ENCODE measurements at regions not wholly inside any gene's neighbourhood (a gene's known extent, or its start where the extent isn't known, plus 50 kb on each side); places are given as distances from the start of the nearest gene placed in this dataset.
"Not testable (repeated sequence)": the region's sequence is repeated elsewhere in the genome, so short reads cannot be mapped to it uniquely, and the experiment has no call there.

GRCh38 chr5:57987552-57987951 is 472.3 kb downstream of the PLK2 start:
- intact Hi-C loops (cut with DNase I), result no loop called here
- TF ChIP-seq POLR2A (IDR thresholded peaks at IDR 0.05), result no peak
- TF ChIP-seq, protein P1, sequence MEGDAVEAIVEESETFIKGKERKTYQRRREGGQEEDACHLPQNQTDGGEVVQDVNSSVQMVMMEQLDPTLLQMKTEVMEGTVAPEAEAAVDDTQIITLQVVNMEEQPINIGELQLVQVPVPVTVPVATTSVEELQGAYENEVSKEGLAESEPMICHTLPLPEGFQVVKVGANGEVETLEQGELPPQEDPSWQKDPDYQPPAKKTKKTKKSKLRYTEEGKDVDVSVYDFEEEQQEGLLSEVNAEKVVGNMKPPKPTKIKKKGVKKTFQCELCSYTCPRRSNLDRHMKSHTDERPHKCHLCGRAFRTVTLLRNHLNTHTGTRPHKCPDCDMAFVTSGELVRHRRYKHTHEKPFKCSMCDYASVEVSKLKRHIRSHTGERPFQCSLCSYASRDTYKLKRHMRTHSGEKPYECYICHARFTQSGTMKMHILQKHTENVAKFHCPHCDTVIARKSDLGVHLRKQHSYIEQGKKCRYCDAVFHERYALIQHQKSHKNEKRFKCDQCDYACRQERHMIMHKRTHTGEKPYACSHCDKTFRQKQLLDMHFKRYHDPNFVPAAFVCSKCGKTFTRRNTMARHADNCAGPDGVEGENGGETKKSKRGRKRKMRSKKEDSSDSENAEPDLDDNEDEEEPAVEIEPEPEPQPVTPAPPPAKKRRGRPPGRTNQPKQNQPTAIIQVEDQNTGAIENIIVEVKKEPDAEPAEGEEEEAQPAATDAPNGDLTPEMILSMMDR (IDR thresholded peaks at IDR 0.05), result no peak
- H3K4me1 ChIP-seq, result no peaks in the 10 kb centered on the region
- no peak for DNase-seq
- H3K9me3 ChIP-seq, result no peaks in the 10 kb centered on the region
- H3K27ac ChIP-seq, result no peak overlapping the region
- H3K36me3 ChIP-seq (replicated peaks in 1 of 2; ENCODE audit: insufficient read depth in 1 of 2, low read depth in 2 of 2), result no peaks in the 10 kb centered on the region
- no peaks in the 10 kb centered on the region for H3K27me3 ChIP-seq
- WGBS, 2 donors, result 40 to 46% methylated on average over 1 of the region's 1 CpG
- ATAC-seq, result no peak
- H3K4me3 ChIP-seq, result no peak overlapping the region

GRCh38 chr5:57986761-57987341 is 473.0 kb downstream of the PLK2 start:
- peak in 2 of 4 donors; percentile 3 to 12 for DNase-seq
- ATAC-seq, result no peak
- intact Hi-C loops (cut with DNase I), result no loop called here

DNA sequence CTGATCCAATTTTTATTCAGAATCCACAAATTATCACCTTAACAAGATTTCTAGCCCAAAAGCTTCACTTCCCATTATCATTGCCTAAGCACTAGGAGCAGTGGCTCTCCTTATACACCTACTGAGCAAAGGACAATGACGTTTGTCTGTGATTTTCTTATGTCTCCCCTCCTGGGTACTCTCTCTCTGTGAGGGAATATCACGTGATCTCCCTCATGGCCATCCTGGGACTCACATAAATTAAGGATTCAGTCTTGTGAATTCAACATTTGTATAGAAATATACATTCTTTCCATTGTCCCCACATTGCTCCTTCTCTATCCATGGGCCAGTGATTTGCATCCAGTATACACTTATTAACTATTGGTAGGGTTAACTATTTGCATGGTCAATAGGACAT is 476.5 kb downstream of the PLK2 start:
- H3K36me3 ChIP-seq (replicated peaks in 1 of 2; ENCODE audit: insufficient read depth in 1 of 2, low read depth in 2 of 2), result no peaks in the 10 kb centered on the region
- 30 to 39% methylated on average over 2 of the region's 2 CpGs for WGBS, 2 donors
- H3K4me1 ChIP-seq, result no peaks in the 10 kb centered on the region
- intact Hi-C loops (cut with DNase I), result no loop called here
- TF ChIP-seq, protein P1 (IDR thresholded peaks at IDR 0.05), result no peak
- TF ChIP-seq POLR2A (IDR thresholded peaks at IDR 0.05), result no peak
- H3K9me3 ChIP-seq, result no peaks in the 10 kb centered on the region
- no peaks in the 10 kb centered on the region for H3K27me3 ChIP-seq
- H3K4me3 ChIP-seq, result no peak overlapping the region
- DNase-seq (no peak), ATAC-seq (no peak)
- no peak overlapping the region for H3K27ac ChIP-seq

More at GRCh38 chr5:57986761-57987341, 473.0 kb downstream of the PLK2 start:
- Histone ChIP-seq H3K27me3 (no peaks in the 10 kb centered on the region), H3K9me3 (no peaks in the 10 kb centered on the region), H3K27ac (no peak overlapping the region), H3K36me3 (replicated peaks in 1 of 2; ENCODE audit: insufficient read depth in 1 of 2, low read depth in 2 of 2) (no peaks in the 10 kb centered on the region), H3K4me3 (no peak overlapping the region), H3K4me1 (no peaks in the 10 kb centered on the region)
- TF ChIP-seq, protein P1 (IDR thresholded peaks at IDR 0.05), result no peak
- TF ChIP-seq POLR2A (IDR thresholded peaks at IDR 0.05), result no peak

- Histone ChIP-seq H3K9me3 (no peaks in the 10 kb centered on the region), H3K27me3 (no peaks in the 10 kb centered on the region), H3K4me1 (no peaks in the 10 kb centered on the region), H3K36me3 (replicated peaks in 1 of 2; ENCODE audit: insufficient read depth in 1 of 2, low read depth in 2 of 2) (no peaks in the 10 kb centered on the region), H3K4me3 (no peak overlapping the region), H3K27ac (no peak overlapping the region)
- intact Hi-C loops (cut with DNase I), result no loop called here
- WGBS, 2 donors, result 86 to 92% methylated on average over 3 of the region's 3 CpGs
- ATAC-seq (no peak), DNase-seq (no peak)
- TF ChIP-seq, protein P1 (IDR thresholded peaks at IDR 0.05), result no peak
- TF ChIP-seq POLR2A (IDR thresholded peaks at IDR 0.05), result no peak
These were observed 480.2 kb downstream of the PLK2 start for GRCh38 chr5:57979671-57980070.

DNA sequence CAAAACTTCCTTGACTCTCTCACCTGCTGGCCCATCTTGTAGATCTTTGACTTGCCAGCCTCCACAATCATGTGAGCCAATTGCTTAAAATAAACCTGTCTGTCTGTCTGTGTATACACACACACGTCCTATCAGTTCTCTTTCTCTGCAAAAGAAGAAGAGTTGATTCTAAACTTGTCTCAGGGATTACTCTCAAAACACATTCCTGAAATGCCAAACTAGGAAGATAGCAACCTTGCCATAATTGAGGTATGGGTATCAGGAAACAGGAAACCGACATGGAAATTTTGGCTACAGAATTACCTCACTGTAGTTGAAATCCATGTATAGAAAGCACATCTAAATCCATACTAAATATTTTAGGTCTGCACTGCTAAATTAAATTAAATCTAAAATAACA is 483.4 kb downstream of the PLK2 start:
- WGBS, 2 donors, result 50 to 68% methylated on average over 2 of the region's 2 CpGs
- no peak for TF ChIP-seq POLR2A (IDR thresholded peaks at IDR 0.05)
- TF ChIP-seq, protein P1 (IDR thresholded peaks at IDR 0.05), result no peak

GRCh38 chr5:57972099-57972498 is 487.8 kb downstream of the PLK2 start:
- H3K4me3 ChIP-seq; H3K36me3 ChIP-seq (replicated peaks in 1 of 2; ENCODE audit: insufficient read depth in 1 of 2, low read depth in 2 of 2); ATAC-seq; H3K4me1 ChIP-seq; H3K27ac ChIP-seq; DNase-seq; H3K27me3 ChIP-seq; intact Hi-C loops (cut with DNase I); H3K9me3 ChIP-seq: not testable (repeated sequence)
- 73 to 87% methylated on average over 7 of the region's 7 CpGs for WGBS, 2 donors

More for the DNA sequence above, 483.4 kb downstream of the PLK2 start:
- Histone ChIP-seq H3K9me3 (no peaks in the 10 kb centered on the region), H3K27ac (no peak overlapping the region), H3K4me3 (no peak overlapping the region), H3K36me3 (replicated peaks in 1 of 2; ENCODE audit: insufficient read depth in 1 of 2, low read depth in 2 of 2) (no peaks in the 10 kb centered on the region), H3K4me1 (no peaks in the 10 kb centered on the region), H3K27me3 (no peaks in the 10 kb centered on the region)
- intact Hi-C loops (cut with DNase I), result no loop called here
- ATAC-seq (no peak), DNase-seq (no peak)
